K562 (cell line): ENCODE measurements at regions not wholly inside any gene's neighbourhood (a gene's known extent, or its start where the extent isn't known, plus 50 kb on each side); places are given as distances from the start of the nearest gene placed in this dataset.

Source experiments
- HDAC3 ChIP-seq: fragments of 450-650 bp; IDR thresholded peaks from 2 replicates; pipeline ENCODE4 v1.6.1; 2018; ENCODE audit warnings: borderline replicate concordance, mild to moderate bottlenecking, moderate library complexity; ENCODE audit not compliant: partially characterized antibody
- NRF1 ChIP-seq, 2 experiments: fragments of 450-650 bp; IDR thresholded peaks in 1 of 2; conservative IDR thresholded peaks in 1 of 2; 2 replicates each; pipeline ENCODE4 v1.6.1; 2014; ENCODE audit warnings: mild to moderate bottlenecking in 2 of 2
- PHF20 ChIP-seq: fragments of 450-650 bp; IDR thresholded peaks from 2 replicates; pipeline ENCODE4 v1.6.1; 2018; ENCODE audit not compliant: partially characterized antibody
- RAD21 ChIP-seq, 2 experiments: fragments of 250-450 bp in 1 of 2; fragments of 450-650 bp in 1 of 2; sonication (Bioruptor Pico) in 1 of 2; formaldehyde crosslinking in 1 of 2; IDR thresholded peaks in 1 of 2; conservative IDR thresholded peaks in 1 of 2; 2 replicates each; pipeline versions ENCODE4 v1.4.0 to v1.8.0; 2020 to 2022; ENCODE audit warnings: mild to moderate bottlenecking in 2 of 2, moderate library complexity in 1 of 2
- RFX1 ChIP-seq: fragments of 450-650 bp; IDR thresholded peaks from 2 replicates; pipeline ENCODE4 v1.6.1; 2016; ENCODE audit warnings: mild to moderate bottlenecking, moderate library complexity
- SPI1 ChIP-seq: IDR thresholded peaks from 2 replicates; pipeline ENCODE4 v1.6.1; 2011; ENCODE audit warnings: low read depth, low read length, control low read depth, borderline replicate concordance
- ZBTB7A ChIP-seq: IDR thresholded peaks from 2 replicates; pipeline ENCODE4 v1.6.1; 2011; ENCODE audit warnings: low read depth, mild to moderate bottlenecking, low read length, moderate library complexity, borderline replicate concordance; ENCODE audit not compliant: control insufficient read depth
- TF ChIP-seq, protein P1 (sequence below), 3 experiments: IDR thresholded peaks in 2 of 3; conservative IDR thresholded peaks in 1 of 3; 2 replicates each; pipeline ENCODE4 v1.5.1; 2011 to 2012; ENCODE audit warnings: low read length in 3 of 3, mild to moderate bottlenecking in 3 of 3, control low read depth in 2 of 3, improper control_type of control experiment in 1 of 3, inconsistent platforms in 1 of 3, low read depth in 1 of 3, mixed read lengths in 1 of 3, moderate library complexity in 1 of 3; ENCODE audit not compliant: insufficient read depth in 2 of 3

DNA sequence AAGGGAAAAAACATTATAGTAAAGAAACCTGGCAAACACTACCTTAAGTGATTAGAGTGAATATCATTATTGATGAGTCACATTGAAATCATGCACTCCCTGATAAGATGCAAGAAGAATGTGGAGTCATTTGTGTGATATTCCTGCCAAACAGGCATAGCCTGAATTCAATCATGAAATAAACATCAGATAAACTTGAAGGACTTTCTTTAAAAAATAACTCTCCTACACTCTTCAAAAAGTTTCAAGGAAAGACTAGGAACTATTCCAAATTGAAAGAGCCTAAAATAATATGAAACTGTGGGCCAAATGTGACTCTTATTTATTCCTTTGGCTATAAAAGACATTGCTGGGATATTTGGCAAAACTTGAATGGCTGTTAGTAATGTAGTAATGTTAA, 625.7 kb upstream of the LMCD1 start:
- no peak for TF ChIP-seq ZBTB7A
- TF ChIP-seq, protein P1, sequence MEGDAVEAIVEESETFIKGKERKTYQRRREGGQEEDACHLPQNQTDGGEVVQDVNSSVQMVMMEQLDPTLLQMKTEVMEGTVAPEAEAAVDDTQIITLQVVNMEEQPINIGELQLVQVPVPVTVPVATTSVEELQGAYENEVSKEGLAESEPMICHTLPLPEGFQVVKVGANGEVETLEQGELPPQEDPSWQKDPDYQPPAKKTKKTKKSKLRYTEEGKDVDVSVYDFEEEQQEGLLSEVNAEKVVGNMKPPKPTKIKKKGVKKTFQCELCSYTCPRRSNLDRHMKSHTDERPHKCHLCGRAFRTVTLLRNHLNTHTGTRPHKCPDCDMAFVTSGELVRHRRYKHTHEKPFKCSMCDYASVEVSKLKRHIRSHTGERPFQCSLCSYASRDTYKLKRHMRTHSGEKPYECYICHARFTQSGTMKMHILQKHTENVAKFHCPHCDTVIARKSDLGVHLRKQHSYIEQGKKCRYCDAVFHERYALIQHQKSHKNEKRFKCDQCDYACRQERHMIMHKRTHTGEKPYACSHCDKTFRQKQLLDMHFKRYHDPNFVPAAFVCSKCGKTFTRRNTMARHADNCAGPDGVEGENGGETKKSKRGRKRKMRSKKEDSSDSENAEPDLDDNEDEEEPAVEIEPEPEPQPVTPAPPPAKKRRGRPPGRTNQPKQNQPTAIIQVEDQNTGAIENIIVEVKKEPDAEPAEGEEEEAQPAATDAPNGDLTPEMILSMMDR (IDR thresholded peaks at IDR 0.05 in 2 of 3, conservative IDR thresholded peaks at IDR 0.05 in 1 of 3; ENCODE audit: insufficient read depth in 2 of 3, low read depth in 1 of 3, low read length in 3 of 3): no peak
- TF ChIP-seq PHF20: no peak
- no peak for TF ChIP-seq SPI1
- TF ChIP-seq NRF1 (conservative IDR thresholded peaks at IDR 0.05 in 1 of 2, IDR thresholded peaks at IDR 0.05 in 1 of 2): no peak
- TF ChIP-seq HDAC3: no peak
- TF ChIP-seq RFX1: no peak
- TF ChIP-seq RAD21 (CRISPR knock-in tag; conservative IDR thresholded peaks at IDR 0.05 in 1 of 2, IDR thresholded peaks at IDR 0.05 in 1 of 2): no peak
